ENCODE measurements at regions not wholly inside any gene's neighbourhood (a gene's known extent, or its start where the extent isn't known, plus 50 kb on each side); places are given as distances from the start of the nearest gene placed in this dataset.

DNA sequence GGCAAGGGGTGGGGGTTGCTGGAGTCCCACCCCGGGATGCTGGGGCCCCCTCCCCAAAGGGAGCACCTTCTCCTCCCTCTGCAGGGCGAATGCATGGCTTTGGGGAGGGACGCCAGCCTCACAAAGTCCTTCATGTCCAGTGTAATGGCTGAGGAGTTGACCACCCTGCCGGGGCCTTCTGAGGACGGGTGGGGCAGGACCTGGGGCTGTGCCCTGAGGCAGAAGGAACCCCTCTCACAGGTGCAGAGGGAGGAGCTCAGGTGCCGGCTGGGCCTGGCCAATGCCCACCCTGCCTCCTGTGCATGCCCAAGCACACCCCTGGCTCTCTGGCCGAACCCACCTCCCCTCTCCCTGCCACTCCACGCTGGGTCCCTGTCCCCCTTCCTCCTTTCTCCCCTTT, 64.3 kb upstream of the RNU6ATAC start:
- TF ChIP-seq SIN3A (conservative IDR thresholded peaks at IDR 0.05 in 1 of 2, IDR thresholded peaks at IDR 0.05 in 1 of 2; ENCODE audit: low read depth in 1 of 2, low read length in 2 of 2) (no peak), YY1 (IDR thresholded peaks at IDR 0.05; ENCODE audit: low read depth, low read length) (no peak), CHD1 (IDR thresholded peaks at IDR 0.05; ENCODE audit: low read depth, low read length) (no peak), EZH2 (IDR thresholded peaks at IDR 0.05; ENCODE audit: low read depth, low read length, severe bottlenecking) (no peak), CEBPB (IDR thresholded peaks at IDR 0.05; ENCODE audit: low read depth, low read length) (no peak)
- TF ChIP-seq, protein P1, sequence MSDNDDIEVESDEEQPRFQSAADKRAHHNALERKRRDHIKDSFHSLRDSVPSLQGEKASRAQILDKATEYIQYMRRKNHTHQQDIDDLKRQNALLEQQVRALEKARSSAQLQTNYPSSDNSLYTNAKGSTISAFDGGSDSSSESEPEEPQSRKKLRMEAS (IDR thresholded peaks at IDR 0.05) = no peak
- TF ChIP-seq, protein P2, sequence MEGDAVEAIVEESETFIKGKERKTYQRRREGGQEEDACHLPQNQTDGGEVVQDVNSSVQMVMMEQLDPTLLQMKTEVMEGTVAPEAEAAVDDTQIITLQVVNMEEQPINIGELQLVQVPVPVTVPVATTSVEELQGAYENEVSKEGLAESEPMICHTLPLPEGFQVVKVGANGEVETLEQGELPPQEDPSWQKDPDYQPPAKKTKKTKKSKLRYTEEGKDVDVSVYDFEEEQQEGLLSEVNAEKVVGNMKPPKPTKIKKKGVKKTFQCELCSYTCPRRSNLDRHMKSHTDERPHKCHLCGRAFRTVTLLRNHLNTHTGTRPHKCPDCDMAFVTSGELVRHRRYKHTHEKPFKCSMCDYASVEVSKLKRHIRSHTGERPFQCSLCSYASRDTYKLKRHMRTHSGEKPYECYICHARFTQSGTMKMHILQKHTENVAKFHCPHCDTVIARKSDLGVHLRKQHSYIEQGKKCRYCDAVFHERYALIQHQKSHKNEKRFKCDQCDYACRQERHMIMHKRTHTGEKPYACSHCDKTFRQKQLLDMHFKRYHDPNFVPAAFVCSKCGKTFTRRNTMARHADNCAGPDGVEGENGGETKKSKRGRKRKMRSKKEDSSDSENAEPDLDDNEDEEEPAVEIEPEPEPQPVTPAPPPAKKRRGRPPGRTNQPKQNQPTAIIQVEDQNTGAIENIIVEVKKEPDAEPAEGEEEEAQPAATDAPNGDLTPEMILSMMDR (IDR thresholded peaks at IDR 0.05; ENCODE audit: control extremely low read depth in 1 of 3, insufficient read depth in 1 of 3, low read depth in 1 of 3, low read length in 3 of 3) = no peak
